ENCODE measurements at regions not wholly inside any gene's neighbourhood (a gene's known extent, or its start where the extent isn't known, plus 50 kb on each side); places are given as distances from the start of the nearest gene placed in this dataset.

- no peaks in the 10 kb centered on the region for H3K79me2 ChIP-seq (ENCODE audit: control insufficient read depth, insufficient read depth, low read length)
- no peak overlapping the region for H2AK5ac ChIP-seq (ENCODE audit: low read length)
- H3K79me1 ChIP-seq (ENCODE audit: low read length): no peaks in the 10 kb centered on the region
- no peak overlapping the region for H3K18ac ChIP-seq (ENCODE audit: low read length)
- H2BK15ac ChIP-seq (replicated peaks; ENCODE audit: low read depth): no peak overlapping the region
- no peak overlapping the region for H3K9ac ChIP-seq (ENCODE audit: low read length)
- no peak overlapping the region for H3K4me3 ChIP-seq (ENCODE audit: low read length)
- H3K36me3 ChIP-seq (ENCODE audit: control insufficient read depth, insufficient read depth, low read length): no peaks in the 10 kb centered on the region
- no peak overlapping the region for H4K5ac ChIP-seq (ENCODE audit: low read length)
- H3K23ac ChIP-seq (ENCODE audit: low read length): no peak overlapping the region
- DNase-seq: peak; percentile 45
- WGBS (ENCODE audit: extremely low coverage, insufficient coverage, low lambda C conversion rate): no CpG with 5 or more reads among the region's 5 CpGs
- H3K4ac ChIP-seq (ENCODE audit: low read depth, low read length): no peak overlapping the region
- no peak overlapping the region for H2BK5ac ChIP-seq (ENCODE audit: low read length)
- no peak overlapping the region for H2BK120ac ChIP-seq (ENCODE audit: low read depth, low read length)
- no peak overlapping the region for H3K4me2 ChIP-seq (ENCODE audit: low read length)
- no peak overlapping the region for H4K8ac ChIP-seq (ENCODE audit: low read depth, low read length)
- no peaks in the 10 kb centered on the region for H3K4me1 ChIP-seq (ENCODE audit: control insufficient read depth, low read depth, low read length)
- no peak overlapping the region for H3K27ac ChIP-seq (ENCODE audit: low read depth, low read length)
- no peak overlapping the region for H3K56ac ChIP-seq (ENCODE audit: low read length)
- no peaks in the 10 kb centered on the region for H3K27me3 ChIP-seq (ENCODE audit: insufficient read depth, low read length, poor library complexity)
These were observed 105.7 kb upstream of the PTCHD1 start for GRCh38 chrX:23228950-23229448.

DNA sequence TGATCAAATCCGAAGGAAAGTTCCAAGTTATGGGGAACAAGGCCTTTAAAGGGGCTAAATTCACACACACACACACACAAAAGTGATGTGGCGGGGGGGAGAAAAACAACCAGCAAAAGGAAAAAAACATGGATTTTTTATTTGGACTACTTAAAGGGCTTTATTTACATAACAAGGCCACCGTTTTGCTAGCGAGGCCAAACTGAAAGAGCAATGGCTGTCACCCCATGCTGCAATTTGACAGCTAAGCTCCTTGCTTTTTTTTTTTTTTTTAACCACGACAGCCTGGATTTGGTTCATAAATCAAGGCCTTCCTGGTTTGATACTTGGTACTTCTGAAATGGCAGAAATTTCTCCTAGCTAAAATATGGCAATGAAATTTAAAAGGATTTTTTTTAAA lies 99.6 kb upstream of the PTCHD1 start:
- DNase-seq: no peak
- no peak overlapping the region for H3K56ac ChIP-seq (ENCODE audit: low read length)
- H3K4me1 ChIP-seq (ENCODE audit: control insufficient read depth, low read depth, low read length): no peaks in the 10 kb centered on the region
- H3K79me1 ChIP-seq (ENCODE audit: low read length): no peaks in the 10 kb centered on the region
- no peak overlapping the region for H3K9ac ChIP-seq (ENCODE audit: low read length)
- H3K18ac ChIP-seq (ENCODE audit: low read length): no peak overlapping the region
- no peak overlapping the region for H3K4me2 ChIP-seq (ENCODE audit: low read length)
- H3K27ac ChIP-seq (ENCODE audit: low read depth, low read length): no peak overlapping the region
- no peak overlapping the region for H3K23ac ChIP-seq (ENCODE audit: low read length)
- no peak overlapping the region for H4K8ac ChIP-seq (ENCODE audit: low read depth, low read length)
- no peaks in the 10 kb centered on the region for H3K36me3 ChIP-seq (ENCODE audit: control insufficient read depth, insufficient read depth, low read length)
- no peaks in the 10 kb centered on the region for H3K27me3 ChIP-seq (ENCODE audit: insufficient read depth, low read length, poor library complexity)
- H2BK15ac ChIP-seq (replicated peaks; ENCODE audit: low read depth): no peak overlapping the region
- H2BK5ac ChIP-seq (ENCODE audit: low read length): no peak overlapping the region
- no peak overlapping the region for H2BK120ac ChIP-seq (ENCODE audit: low read depth, low read length)
- H3K79me2 ChIP-seq (ENCODE audit: control insufficient read depth, insufficient read depth, low read length): no peaks in the 10 kb centered on the region
- no peak overlapping the region for H2AK5ac ChIP-seq (ENCODE audit: low read length)
- no peak overlapping the region for H3K4me3 ChIP-seq (ENCODE audit: low read length)
- no CpG with 5 or more reads among the region's 5 CpGs for WGBS (ENCODE audit: extremely low coverage, insufficient coverage, low lambda C conversion rate)
- H4K5ac ChIP-seq (ENCODE audit: low read length): no peak overlapping the region
- no peak overlapping the region for H3K4ac ChIP-seq (ENCODE audit: low read depth, low read length)

- no peak overlapping the region for H3K18ac ChIP-seq (ENCODE audit: low read length)
- H3K27me3 ChIP-seq (ENCODE audit: insufficient read depth, low read length, poor library complexity): no peaks in the 10 kb centered on the region
- no peak overlapping the region for H3K27ac ChIP-seq (ENCODE audit: low read depth, low read length)
- no peak overlapping the region for H3K9ac ChIP-seq (ENCODE audit: low read length)
- DNase-seq: no peak
- no peak overlapping the region for H2AK5ac ChIP-seq (ENCODE audit: low read length)
- no peak overlapping the region for H2BK5ac ChIP-seq (ENCODE audit: low read length)
- H2BK15ac ChIP-seq (replicated peaks; ENCODE audit: low read depth): no peak overlapping the region
- no peak overlapping the region for H3K4me2 ChIP-seq (ENCODE audit: low read length)
- no peak overlapping the region for H3K23ac ChIP-seq (ENCODE audit: low read length)
- H2BK120ac ChIP-seq (ENCODE audit: low read depth, low read length): no peak overlapping the region
- no peaks in the 10 kb centered on the region for H3K36me3 ChIP-seq (ENCODE audit: control insufficient read depth, insufficient read depth, low read length)
- no peak overlapping the region for H3K4ac ChIP-seq (ENCODE audit: low read depth, low read length)
- no CpG with 5 or more reads among the region's 2 CpGs for WGBS (ENCODE audit: extremely low coverage, insufficient coverage, low lambda C conversion rate)
- no peaks in the 10 kb centered on the region for H3K4me1 ChIP-seq (ENCODE audit: control insufficient read depth, low read depth, low read length)
- H3K56ac ChIP-seq (ENCODE audit: low read length): no peak overlapping the region
- no peak overlapping the region for H4K8ac ChIP-seq (ENCODE audit: low read depth, low read length)
- H4K5ac ChIP-seq (ENCODE audit: low read length): no peak overlapping the region
- H3K79me2 ChIP-seq (ENCODE audit: control insufficient read depth, insufficient read depth, low read length): no peaks in the 10 kb centered on the region
- no peaks in the 10 kb centered on the region for H3K79me1 ChIP-seq (ENCODE audit: low read length)
- no peak overlapping the region for H3K4me3 ChIP-seq (ENCODE audit: low read length)
These were observed 88.6 kb upstream of the PTCHD1 start for GRCh38 chrX:23246001-23246400.

DNA sequence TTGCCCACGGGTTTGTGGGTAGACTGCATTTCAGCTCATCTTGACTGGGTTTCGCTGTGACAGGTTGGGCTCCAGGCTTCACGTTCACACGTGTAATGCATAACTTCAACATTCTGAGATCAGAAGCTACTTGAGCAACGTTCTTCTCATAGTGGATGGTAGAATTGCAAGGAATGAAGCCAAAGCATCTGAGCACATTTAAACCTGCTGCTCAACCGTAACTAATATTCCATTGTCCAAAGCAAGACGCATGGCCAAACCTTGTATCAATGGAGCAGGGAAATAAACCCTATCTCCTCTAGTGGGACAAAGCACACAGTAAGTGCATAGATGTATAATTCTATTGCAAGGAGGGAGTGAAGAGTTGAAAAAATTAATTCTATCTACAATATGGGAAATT lies 86.5 kb upstream of the PTCHD1 start:
- Histone ChIP-seq H2AK5ac (ENCODE audit: low read length) (no peak overlapping the region), H2BK5ac (ENCODE audit: low read length) (no peak overlapping the region), H3K27ac (ENCODE audit: low read depth, low read length) (no peak overlapping the region), H4K8ac (ENCODE audit: low read depth, low read length) (no peak overlapping the region), H2BK15ac (replicated peaks; ENCODE audit: low read depth) (no peak overlapping the region), H3K79me1 (ENCODE audit: low read length) (no peaks in the 10 kb centered on the region), H3K4me3 (ENCODE audit: low read length) (no peak overlapping the region), H3K23ac (ENCODE audit: low read length) (no peak overlapping the region), H3K36me3 (ENCODE audit: control insufficient read depth, insufficient read depth, low read length) (no peaks in the 10 kb centered on the region), H3K4ac (ENCODE audit: low read depth, low read length) (no peak overlapping the region), H3K4me1 (ENCODE audit: control insufficient read depth, low read depth, low read length) (no peaks in the 10 kb centered on the region), H3K4me2 (ENCODE audit: low read length) (no peak overlapping the region), H3K56ac (ENCODE audit: low read length) (no peak overlapping the region), H3K9ac (ENCODE audit: low read length) (no peak overlapping the region), H3K79me2 (ENCODE audit: control insufficient read depth, insufficient read depth, low read length) (no peaks in the 10 kb centered on the region), H3K27me3 (ENCODE audit: insufficient read depth, low read length, poor library complexity) (no peaks in the 10 kb centered on the region), H2BK120ac (ENCODE audit: low read depth, low read length) (no peak overlapping the region), H3K18ac (ENCODE audit: low read length) (no peak overlapping the region), H4K5ac (ENCODE audit: low read length) (no peak overlapping the region)
- no peak for DNase-seq
- no CpG with 5 or more reads among the region's 7 CpGs for WGBS (ENCODE audit: extremely low coverage, insufficient coverage, low lambda C conversion rate)

DNA sequence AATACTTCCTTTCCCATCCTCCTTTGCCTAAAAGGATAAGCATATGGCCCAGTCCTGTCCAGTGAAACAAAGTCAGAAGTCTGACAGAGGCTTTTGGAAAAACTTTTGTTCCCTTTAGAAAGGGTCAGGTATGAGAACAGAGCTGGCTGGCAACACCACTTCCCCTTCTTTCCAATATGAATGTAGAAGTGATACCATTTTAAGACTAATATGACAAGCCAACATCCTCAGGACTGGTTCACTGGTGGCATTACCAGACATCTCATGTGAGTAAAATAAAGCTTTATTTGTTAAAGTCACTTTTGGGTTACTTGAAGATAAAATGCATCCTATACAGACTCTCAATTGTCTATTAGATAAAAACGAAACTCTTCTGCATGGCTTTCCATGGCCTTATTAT lies 83.6 kb upstream of the PTCHD1 start:
- no peak for DNase-seq
- Histone ChIP-seq H4K5ac (ENCODE audit: low read length) (no peak overlapping the region), H3K56ac (ENCODE audit: low read length) (no peak overlapping the region), H4K8ac (ENCODE audit: low read depth, low read length) (no peak overlapping the region), H3K27me3 (ENCODE audit: insufficient read depth, low read length, poor library complexity) (no peaks in the 10 kb centered on the region), H2AK5ac (ENCODE audit: low read length) (no peak overlapping the region), H3K36me3 (ENCODE audit: control insufficient read depth, insufficient read depth, low read length) (no peaks in the 10 kb centered on the region), H3K23ac (ENCODE audit: low read length) (no peak overlapping the region), H3K4me1 (ENCODE audit: control insufficient read depth, low read depth, low read length) (no peaks in the 10 kb centered on the region), H3K27ac (ENCODE audit: low read depth, low read length) (no peak overlapping the region), H3K79me1 (ENCODE audit: low read length) (no peaks in the 10 kb centered on the region), H2BK15ac (replicated peaks; ENCODE audit: low read depth) (no peak overlapping the region), H3K4me3 (ENCODE audit: low read length) (no peak overlapping the region), H3K4me2 (ENCODE audit: low read length) (no peak overlapping the region), H2BK5ac (ENCODE audit: low read length) (no peak overlapping the region), H3K18ac (ENCODE audit: low read length) (no peak overlapping the region), H2BK120ac (ENCODE audit: low read depth, low read length) (no peak overlapping the region), H3K79me2 (ENCODE audit: control insufficient read depth, insufficient read depth, low read length) (no peaks in the 10 kb centered on the region), H3K9ac (ENCODE audit: low read length) (no peak overlapping the region), H3K4ac (ENCODE audit: low read depth, low read length) (no peak overlapping the region)
- no CpG with 5 or more reads among the region's 1 CpG for WGBS (ENCODE audit: extremely low coverage, insufficient coverage, low lambda C conversion rate)

DNA sequence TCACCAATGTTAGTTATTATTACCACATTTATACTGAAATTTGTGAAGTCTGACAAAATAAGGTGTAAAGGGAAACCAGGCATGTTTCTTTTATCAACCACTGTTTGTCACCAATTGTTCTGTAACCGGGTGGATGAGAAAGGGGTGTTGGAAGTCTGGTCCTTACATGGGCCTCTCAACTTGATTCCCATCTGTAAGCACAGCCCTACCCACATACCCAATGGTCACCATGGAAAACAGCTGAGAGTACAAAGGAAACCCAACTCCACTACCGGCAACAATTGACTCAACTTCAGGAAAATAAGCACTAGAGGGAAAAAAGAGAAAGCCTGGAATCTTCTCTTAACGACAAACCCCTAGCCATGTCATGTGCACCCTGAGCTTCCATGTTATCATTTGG lies 70.8 kb upstream of the PTCHD1 start:
- Histone ChIP-seq H3K36me3 (ENCODE audit: control insufficient read depth, insufficient read depth, low read length) (no peaks in the 10 kb centered on the region), H3K4me3 (ENCODE audit: low read length) (no peak overlapping the region), H3K79me1 (ENCODE audit: low read length) (no peaks in the 10 kb centered on the region), H2BK15ac (replicated peaks; ENCODE audit: low read depth) (no peak overlapping the region), H3K4me2 (ENCODE audit: low read length) (no peak overlapping the region), H3K27ac (ENCODE audit: low read depth, low read length) (no peak overlapping the region), H2BK5ac (ENCODE audit: low read length) (no peak overlapping the region), H2BK120ac (ENCODE audit: low read depth, low read length) (no peak overlapping the region), H3K18ac (ENCODE audit: low read length) (no peak overlapping the region), H3K9ac (ENCODE audit: low read length) (no peak overlapping the region), H3K4ac (ENCODE audit: low read depth, low read length) (no peak overlapping the region), H3K56ac (ENCODE audit: low read length) (no peak overlapping the region), H4K5ac (ENCODE audit: low read length) (no peak overlapping the region), H3K23ac (ENCODE audit: low read length) (no peak overlapping the region), H3K27me3 (ENCODE audit: insufficient read depth, low read length, poor library complexity) (no peaks in the 10 kb centered on the region), H3K79me2 (ENCODE audit: control insufficient read depth, insufficient read depth, low read length) (no peaks in the 10 kb centered on the region), H3K4me1 (ENCODE audit: control insufficient read depth, low read depth, low read length) (no peaks in the 10 kb centered on the region), H2AK5ac (ENCODE audit: low read length) (no peak overlapping the region), H4K8ac (ENCODE audit: low read depth, low read length) (no peak overlapping the region)
- no CpG with 5 or more reads among the region's 3 CpGs for WGBS (ENCODE audit: extremely low coverage, insufficient coverage, low lambda C conversion rate)
- peak; percentile 23 for DNase-seq

All from mesendoderm (in vitro differentiated cells).